GM12878 (cell line): ENCODE measurements at regions not wholly inside any gene's neighbourhood (a gene's known extent, or its start where the extent isn't known, plus 50 kb on each side); places are given as distances from the start of the nearest gene placed in this dataset.
A peak's percentile ranks its signal among the peaks of the same experiment; 100 is the strongest.

ENCODE experiments used
- ATAC-seq: fragments of 200-7000 bp; cut with Tn5 transposase; 3 replicates; pipeline ENCODE4 v1.9.1; 2020; ENCODE audit warnings: mild to moderate bottlenecking, moderate library complexity
- BruUV-seq: library from RNA; stranded (reverse); fragments of 400-500 nt; replicated peaks from 2 replicates; lab custom pipeline; 2021; lab: Mats Ljungman, UMichigan
- CTCF ChIA-PET: fragments of 300-600 bp; sonication (Branson Sonifier 250); formaldehyde crosslinking; extraction: SDS; loops from one replicate; lab custom pipeline; 2021; ENCODE audit warnings: inconsistent platforms; lab: Yijun Ruan, JAX
- POLR2A ChIA-PET: fragments of 350-600 bp; formaldehyde crosslinking; extraction: SDS; loops from one replicate; lab custom pipeline; 2021; ENCODE audit warnings: inconsistent platforms; lab: Charles Lee
- RAD21 ChIA-PET: fragments of 300-600 bp; sonication (Branson Sonifier 250); formaldehyde crosslinking; loops from one replicate; lab custom pipeline; 2023; ENCODE audit warnings: antibody characterized with exemption; ENCODE audit not compliant: unreplicated experiment; lab: Charles Lee
- SMC1A ChIA-PET: fragments of 300-600 bp; sonication (Branson Sonifier 250); formaldehyde crosslinking; loops from one replicate; lab custom pipeline; 2023; ENCODE audit not compliant: unreplicated experiment, uncharacterized antibody; lab: Charles Lee
- DNase-seq: peaks from one replicate; pipeline ENCODE4 v3.0.0-alpha.2; 2011; ENCODE audit warnings: low read depth, low spot score
- FAIRE-seq: peaks from 3 replicates; lab custom pipeline; 2011; peaks lifted over from hg19 to GRCh38; lab: Jason Lieb, UNC
- H2AFZ ChIP-seq: 2 replicates; pipeline ENCODE4 v1.6.0; 2011; ENCODE audit warnings: low read depth, low read length, control low read depth; ENCODE audit not compliant: control insufficient read depth
- H3K27ac ChIP-seq: 2 replicates; pipeline ENCODE4 v1.5.1; 2011; ENCODE audit warnings: control low read depth; ENCODE audit not compliant: control insufficient read depth, insufficient read depth
- H3K27me3 ChIP-seq, 2 experiments: replicated peaks in 1 of 2; 2 replicates each; pipeline versions ENCODE4 v1.6.0 to v1.6.1; 2011; ENCODE audit warnings: low read length in 1 of 2; ENCODE audit not compliant: control insufficient read depth in 2 of 2, insufficient read depth in 2 of 2
- H3K36me3 ChIP-seq, 2 experiments: 2 replicates each; pipeline ENCODE4 v1.5.1; 2011; ENCODE audit warnings: low read length in 1 of 2; ENCODE audit not compliant: control insufficient read depth in 2 of 2, insufficient read depth in 2 of 2
- H3K4me1 ChIP-seq: 2 replicates; pipeline ENCODE4 v1.6.1; 2011; ENCODE audit warnings: mild to moderate bottlenecking, low read length, moderate library complexity, mixed read lengths; ENCODE audit not compliant: control insufficient read depth, insufficient read depth
- H3K4me2 ChIP-seq: 2 replicates; pipeline ENCODE4 v1.6.0; 2011; ENCODE audit warnings: control low read depth; ENCODE audit not compliant: control insufficient read depth, insufficient read depth
- H3K4me3 ChIP-seq: fragments of 200-600 bp; sonication (generic); 2 replicates; pipeline ENCODE4 v1.5.1; 2016
- H3K79me2 ChIP-seq: 2 replicates; pipeline ENCODE4 v1.6.0; 2011; ENCODE audit warnings: low read length; ENCODE audit not compliant: control insufficient read depth, insufficient read depth
- H3K9ac ChIP-seq: 2 replicates; pipeline ENCODE4 v1.8.0; 2011; ENCODE audit warnings: low read length, control low read depth, mixed read lengths; ENCODE audit not compliant: control insufficient read depth, insufficient read depth
- H3K9me3 ChIP-seq: replicated peaks from 3 replicates; pipeline ENCODE4 v1.5.1; 2011; ENCODE audit warnings: mild to moderate bottlenecking, low read length; ENCODE audit not compliant: control insufficient read depth, insufficient read depth
- H4K20me1 ChIP-seq: 2 replicates; pipeline ENCODE4 v1.6.0; 2011; ENCODE audit not compliant: control insufficient read depth, insufficient read depth
- HDAC2 ChIP-seq: fragments of 200-600 bp; sonication (generic); IDR thresholded peaks from 2 replicates; pipeline ENCODE4 v1.6.1; 2017
- HDAC6 ChIP-seq: fragments of 200-600 bp; sonication (generic); IDR thresholded peaks from one replicate; pipeline ENCODE4 v1.8.0; 2017; ENCODE audit warnings: antibody characterized with exemption; ENCODE audit not compliant: unreplicated experiment
- IKZF1 ChIP-seq: fragments of 450-650 bp; conservative IDR thresholded peaks from 2 replicates; pipeline ENCODE4 v1.6.1; 2017; ENCODE audit warnings: antibody characterized with exemption, mild to moderate bottlenecking
- IKZF2 ChIP-seq, 2 experiments: fragments of 450-650 bp; IDR thresholded peaks; 2 replicates each; pipeline ENCODE4 v1.6.1; 2017; ENCODE audit warnings: mild to moderate bottlenecking in 2 of 2, moderate library complexity in 2 of 2
- JUNB ChIP-seq: IDR thresholded peaks from 2 replicates; pipeline ENCODE4 v1.6.1; 2016; ENCODE audit warnings: antibody characterized with exemption, mild to moderate bottlenecking
- NR2C1 ChIP-seq: fragments of 450-650 bp; IDR thresholded peaks from 2 replicates; pipeline ENCODE4 v1.6.1; 2017; ENCODE audit warnings: antibody characterized with exemption, mild to moderate bottlenecking, moderate library complexity
- NR2F1 ChIP-seq: fragments of 450-650 bp; conservative IDR thresholded peaks from 2 replicates; pipeline ENCODE4 v1.6.1; 2017; ENCODE audit warnings: mild to moderate bottlenecking
- PML ChIP-seq: IDR thresholded peaks from 2 replicates; pipeline ENCODE4 v1.6.1; 2012; ENCODE audit warnings: low read length, inconsistent platforms
- SIX5 ChIP-seq: IDR thresholded peaks from 2 replicates; pipeline ENCODE4 v1.6.1; 2011; ENCODE audit warnings: mild to moderate bottlenecking, low read depth, low read length, moderate library complexity; ENCODE audit not compliant: severe bottlenecking
- ZNF207 ChIP-seq: fragments of 450-650 bp; IDR thresholded peaks from 2 replicates; pipeline ENCODE4 v1.6.1; 2014; ENCODE audit warnings: antibody characterized with exemption, mild to moderate bottlenecking, borderline replicate concordance
- ZNF622 ChIP-seq: fragments of 450-650 bp; IDR thresholded peaks from 2 replicates; pipeline ENCODE4 v1.6.1; 2017; ENCODE audit warnings: mild to moderate bottlenecking, inconsistent platforms
- WGBS: methylation state at CpG from one replicate; pipeline ENCODE4 v1.1.6; 2016; ENCODE audit warnings: low lambda C conversion rate; ENCODE audit not compliant: insufficient replicate concordance, insufficient coverage; ENCODE audit errors: missing lambda C conversion rate; 5-methylcytosine and 5-hydroxymethylcytosine counted together
- in situ Hi-C: fragments of 300-500 bp; cut with MboI; formaldehyde crosslinking; loops from 9 replicates; pipeline ENCODE4 v1.14.3; 2018; ENCODE audit warnings: mixed read lengths
- intact Hi-C: fragments of 100-400 bp; cut with micrococcal nuclease; formaldehyde crosslinking; loops from one replicate; pipeline ENCODE4 v1.14.2; 2022; ENCODE audit not compliant: unreplicated experiment
- TF ChIP-seq, protein P1 (sequence below): IDR thresholded peaks from 2 replicates; pipeline ENCODE4 v1.6.1; 2012; ENCODE audit warnings: low read depth, low read length, improper control_type of control experiment
- TF ChIP-seq, protein P2 (sequence below): fragments of 450-650 bp; IDR thresholded peaks from 2 replicates; pipeline ENCODE4 v1.6.1; 2018; ENCODE audit warnings: mild to moderate bottlenecking, low read depth, moderate library complexity; ENCODE audit not compliant: partially characterized antibody

DNA sequence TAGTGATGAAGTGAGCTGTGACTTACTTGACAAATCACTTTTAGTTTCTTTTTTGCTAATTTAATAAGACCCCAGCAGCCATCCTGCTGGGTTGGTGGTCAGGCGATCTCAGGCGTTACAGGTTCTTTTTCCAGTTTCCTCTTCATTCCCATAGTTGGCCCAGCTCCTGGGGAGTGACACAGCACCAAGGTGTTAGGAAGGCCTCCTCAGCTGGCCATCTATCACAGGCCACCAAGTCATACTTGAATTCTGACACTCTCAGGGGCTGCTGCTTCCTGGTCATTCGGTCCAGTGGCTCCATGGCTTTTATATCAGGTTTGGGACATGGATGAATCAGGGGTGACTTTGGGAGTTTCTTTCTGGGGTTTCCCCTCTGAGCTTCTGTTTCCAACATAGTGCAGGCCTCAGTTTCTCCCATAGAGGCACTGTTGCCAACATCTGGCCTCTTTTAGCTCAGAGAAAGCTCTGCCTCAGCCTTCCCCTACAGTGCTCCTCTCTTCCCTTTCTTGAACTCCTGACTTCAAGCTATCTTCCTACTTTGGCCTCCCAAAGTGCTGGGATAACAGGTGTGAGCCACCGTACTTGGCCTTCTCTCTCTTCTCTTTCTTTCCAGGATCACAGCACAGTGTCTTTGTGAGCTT, 211.8 kb downstream of the NR2F2 start:
- SMC1A ChIA-PET, result interaction anchor here (0.6 to 3.0 kb wide), 11 partner anchors 9 to 1199 kb away, joined by 3 to 9 read pairs (median 3); no protein-coding TSS in a partner anchor
- FAIRE-seq (no peak), ATAC-seq (peak; percentile 77), DNase-seq (no peak)
- RAD21 ChIA-PET, result interaction anchor here (1.2 to 2.3 kb wide), 3 partner anchors 17 to 1283 kb away, joined by 3 to 13 read pairs (median 6); no protein-coding TSS in a partner anchor
- CTCF ChIA-PET, result interaction anchor here (0.7 to 2.4 kb wide), 9 partner anchors 10 to 692 kb away, joined by 3 to 11 read pairs (median 3); no protein-coding TSS in a partner anchor
- Histone ChIP-seq H3K4me1 (no peaks in the 10 kb centered on the region), H3K27me3 (no peaks in the 10 kb centered on the region), H2AFZ (no peak overlapping the region; the same call in 1 of the 2 replicates), H3K27ac (no peak overlapping the region), H3K9me3 (no peaks in the 10 kb centered on the region), H3K4me2 (no peak overlapping the region), H3K36me3 (no peaks in the 10 kb centered on the region), H3K4me3 (no peak overlapping the region), H4K20me1 (no peaks in the 10 kb centered on the region), H3K9ac (no peak overlapping the region), H3K79me2 (no peaks in the 10 kb centered on the region)
- in situ Hi-C loops, result no loop called here
- BruUV-seq, result no TSS peak
- 50% methylated on average over 4 of the region's 4 CpGs for WGBS
- no peak for TF ChIP-seq SIX5
- TF ChIP-seq IKZF2 (IDR thresholded peaks at IDR 0.05), result peak; percentile 63 to 69
- peak; percentile 62; the same call in 1 of the 2 replicates for TF ChIP-seq IKZF1
- intact Hi-C loops, result no loop called here
- POLR2A ChIA-PET, result interaction anchor here (1.3 kb wide), 1 partner anchor 45 kb away, joined by 4 read pairs; no protein-coding TSS in a partner anchor

DNA sequence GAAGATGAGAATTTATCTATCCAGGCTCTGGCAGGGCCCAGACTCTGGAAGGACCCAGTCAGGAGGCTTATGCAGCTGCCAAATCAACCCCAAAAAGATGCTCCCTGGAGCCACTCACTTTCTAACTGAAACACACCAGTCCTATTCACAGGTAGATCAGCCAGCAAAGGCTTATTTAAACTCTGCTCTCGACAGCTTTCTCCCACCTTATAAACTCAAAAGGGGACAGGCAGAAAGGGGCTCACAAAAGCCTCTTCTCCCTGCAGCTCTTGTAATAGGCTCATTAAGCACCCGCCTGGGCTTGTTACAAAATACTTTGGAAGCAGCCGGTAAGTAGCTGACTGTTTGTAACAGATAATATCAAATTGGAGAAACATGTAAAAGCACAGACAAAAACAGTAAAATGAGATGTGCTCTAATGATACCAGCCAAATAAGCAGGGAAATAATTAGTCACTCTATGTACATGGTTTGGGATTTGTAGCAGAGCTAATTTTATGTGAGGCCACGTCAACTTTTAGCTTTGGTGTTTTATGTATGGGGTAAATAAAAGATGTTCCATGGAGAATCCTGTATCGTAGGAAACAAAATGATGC, 213.8 kb downstream of the NR2F2 start:
- no peak overlapping the region for H3K4me2 ChIP-seq
- H3K79me2 ChIP-seq, result no peaks in the 10 kb centered on the region
- no peak for DNase-seq
- ChIA-PET RAD21 (interaction anchor here (0.6 kb wide), 1 partner anchor 11 kb away, joined by 3 read pairs; no protein-coding TSS in a partner anchor), SMC1A (interaction anchor here (0.9 to 3.0 kb wide), 4 partner anchors 10 to 143 kb away, joined by 3 to 9 read pairs (median 4); no protein-coding TSS in a partner anchor), POLR2A (interaction anchor here (1.3 kb wide), 1 partner anchor 15 kb away, joined by 3 read pairs; no protein-coding TSS in a partner anchor), CTCF (no interaction called here)
- no peak overlapping the region for H3K27ac ChIP-seq
- ATAC-seq, result no peak
- no peak overlapping the region for H3K9ac ChIP-seq
- no peaks in the 10 kb centered on the region for H3K36me3 ChIP-seq
- H2AFZ ChIP-seq, result no peak overlapping the region
- H3K4me3 ChIP-seq, result no peak overlapping the region
- in situ Hi-C loops (no loop called here), intact Hi-C loops (no loop called here)
- no peaks in the 10 kb centered on the region for H3K9me3 ChIP-seq
- WGBS, result 27% methylated on average over 5 of the region's 5 CpGs
- H4K20me1 ChIP-seq, result no peaks in the 10 kb centered on the region
- no TSS peak for BruUV-seq
- no peaks in the 10 kb centered on the region for H3K4me1 ChIP-seq
- FAIRE-seq, result no peak
- H3K27me3 ChIP-seq, result no peaks in the 10 kb centered on the region
- no peak for TF ChIP-seq HDAC2
- TF ChIP-seq, protein P1, sequence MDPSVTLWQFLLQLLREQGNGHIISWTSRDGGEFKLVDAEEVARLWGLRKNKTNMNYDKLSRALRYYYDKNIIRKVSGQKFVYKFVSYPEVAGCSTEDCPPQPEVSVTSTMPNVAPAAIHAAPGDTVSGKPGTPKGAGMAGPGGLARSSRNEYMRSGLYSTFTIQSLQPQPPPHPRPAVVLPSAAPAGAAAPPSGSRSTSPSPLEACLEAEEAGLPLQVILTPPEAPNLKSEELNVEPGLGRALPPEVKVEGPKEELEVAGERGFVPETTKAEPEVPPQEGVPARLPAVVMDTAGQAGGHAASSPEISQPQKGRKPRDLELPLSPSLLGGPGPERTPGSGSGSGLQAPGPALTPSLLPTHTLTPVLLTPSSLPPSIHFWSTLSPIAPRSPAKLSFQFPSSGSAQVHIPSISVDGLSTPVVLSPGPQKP, result no peak
- TF ChIP-seq JUNB, result no peak
- no peak for TF ChIP-seq PML
- TF ChIP-seq, protein P2, sequence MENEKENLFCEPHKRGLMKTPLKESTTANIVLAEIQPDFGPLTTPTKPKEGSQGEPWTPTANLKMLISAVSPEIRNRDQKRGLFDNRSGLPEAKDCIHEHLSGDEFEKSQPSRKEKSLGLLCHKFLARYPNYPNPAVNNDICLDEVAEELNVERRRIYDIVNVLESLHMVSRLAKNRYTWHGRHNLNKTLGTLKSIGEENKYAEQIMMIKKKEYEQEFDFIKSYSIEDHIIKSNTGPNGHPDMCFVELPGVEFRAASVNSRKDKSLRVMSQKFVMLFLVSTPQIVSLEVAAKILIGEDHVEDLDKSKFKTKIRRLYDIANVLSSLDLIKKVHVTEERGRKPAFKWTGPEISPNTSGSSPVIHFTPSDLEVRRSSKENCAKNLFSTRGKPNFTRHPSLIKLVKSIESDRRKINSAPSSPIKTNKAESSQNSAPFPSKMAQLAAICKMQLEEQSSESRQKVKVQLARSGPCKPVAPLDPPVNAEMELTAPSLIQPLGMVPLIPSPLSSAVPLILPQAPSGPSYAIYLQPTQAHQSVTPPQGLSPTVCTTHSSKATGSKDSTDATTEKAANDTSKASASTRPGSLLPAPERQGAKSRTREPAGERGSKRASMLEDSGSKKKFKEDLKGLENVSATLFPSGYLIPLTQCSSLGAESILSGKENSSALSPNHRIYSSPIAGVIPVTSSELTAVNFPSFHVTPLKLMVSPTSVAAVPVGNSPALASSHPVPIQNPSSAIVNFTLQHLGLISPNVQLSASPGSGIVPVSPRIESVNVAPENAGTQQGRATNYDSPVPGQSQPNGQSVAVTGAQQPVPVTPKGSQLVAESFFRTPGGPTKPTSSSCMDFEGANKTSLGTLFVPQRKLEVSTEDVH, result no peak
- TF ChIP-seq HDAC6, result no peak
- no peak for TF ChIP-seq ZNF622
- no peak for TF ChIP-seq ZNF207
- no peak for TF ChIP-seq NR2F1
- TF ChIP-seq NR2C1, result no peak
